Choroid plexus epithelial cell (primary cell): ENCODE measurements at regions not wholly inside any gene's neighbourhood (a gene's known extent, or its start where the extent isn't known, plus 50 kb on each side); places are given as distances from the start of the nearest gene placed in this dataset.
A peak's percentile ranks its signal among the peaks of the same experiment; 100 is the strongest.

Source experiments
- DNase-seq: peaks from one replicate; pipeline ENCODE4 v3.0.0-alpha.2; 2010; ENCODE audit warnings: low read depth
- H3K4me3 ChIP-seq: 2 replicates; pipeline ENCODE4 v1.5.1; 2011; ENCODE audit warnings: low read depth, mild to moderate bottlenecking, control low read depth, low read length, moderate library complexity
- CTCF ChIP-seq: conservative IDR thresholded peaks from 2 replicates; pipeline ENCODE4 v1.5.1; 2011; ENCODE audit warnings: low read depth, mild to moderate bottlenecking, control low read depth, inconsistent platforms, low read length, moderate library complexity

GRCh38 chr4:81605271-81605670 lies 133.6 kb upstream of the RASGEF1B start:
- no peak for DNase-seq
- no peak for TF ChIP-seq CTCF
- no peak overlapping the region for H3K4me3 ChIP-seq

- no peak overlapping the region for H3K4me3 ChIP-seq
- DNase-seq: no peak
- TF ChIP-seq CTCF: no peak
Measured at GRCh38 chr4:81604683-81605218, 133.0 kb upstream of the RASGEF1B start.

- H3K4me3 ChIP-seq: no peak overlapping the region
- DNase-seq: no peak
- TF ChIP-seq CTCF: no peak
Measured at GRCh38 chr4:81602854-81603253, 131.1 kb upstream of the RASGEF1B start.

- no peak for DNase-seq
- TF ChIP-seq CTCF: no peak
- H3K4me3 ChIP-seq: no peak overlapping the region
Measured at GRCh38 chr4:81601358-81601694, 129.6 kb upstream of the RASGEF1B start.

- DNase-seq: peak; percentile 26
- H3K4me3 ChIP-seq: no peak overlapping the region
- no peak for TF ChIP-seq CTCF
Measured at GRCh38 chr4:81600520-81601357, 129.0 kb upstream of the RASGEF1B start.

- TF ChIP-seq CTCF: no peak
- no peak overlapping the region for H3K4me3 ChIP-seq
- DNase-seq: no peak
Measured at GRCh38 chr4:81599742-81600380, 128.2 kb upstream of the RASGEF1B start.
